RWPE1 (cell line): ENCODE measurements at regions not wholly inside any gene's neighbourhood (a gene's known extent, or its start where the extent isn't known, plus 50 kb on each side); places are given as distances from the start of the nearest gene placed in this dataset.

Source experiments
- CTCF ChIA-PET: fragments of 350-600 bp; sonication (Branson Sonifier 250); formaldehyde crosslinking; extraction: SDS; loops from one replicate; lab custom pipeline; 2021; lab: Yijun Ruan, JAX
- POLR2A ChIA-PET: fragments of 400-600 bp; formaldehyde crosslinking; extraction: SDS; loops from one replicate; lab custom pipeline; 2020; ENCODE audit warnings: antibody characterized with exemption; ENCODE audit not compliant: low non-redundant PET; lab: Yijun Ruan, JAX
- DNase-seq: peaks from one replicate; pipeline ENCODE4 v3.0.0; 2012; ENCODE audit warnings: low spot score
- H3K27ac ChIP-seq: fragments of 450-650 bp; 2 replicates; pipeline ENCODE4 v1.5.1; 2017
- TF ChIP-seq, protein P1 (sequence below): fragments of 450-650 bp; conservative IDR thresholded peaks from 2 replicates; pipeline ENCODE4 v1.5.1; 2017; ENCODE audit warnings: low read depth, mild to moderate bottlenecking

DNA sequence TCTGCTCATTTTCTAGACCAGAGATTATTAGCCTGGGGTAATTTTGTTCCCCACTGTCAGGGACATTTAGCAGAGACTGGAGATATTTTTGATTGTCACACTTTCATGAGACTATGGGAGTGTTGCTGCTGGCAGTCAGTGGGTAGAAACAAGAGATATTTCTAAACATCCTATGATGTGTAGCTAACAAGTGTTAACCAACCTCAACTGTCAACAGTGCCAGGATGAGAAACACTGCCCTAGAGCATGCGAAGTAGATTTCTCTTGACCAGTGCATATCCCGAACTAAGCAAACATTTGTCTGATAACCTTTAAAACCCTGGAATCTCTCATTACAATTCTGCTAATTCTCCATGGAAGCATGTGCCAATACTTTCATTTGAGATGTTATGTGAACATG is 607.4 kb upstream of the TMPRSS15 start:
- DNase-seq: no peak
- no peak overlapping the region for H3K27ac ChIP-seq
- ChIA-PET POLR2A (no interaction called here), CTCF (no interaction called here)
- TF ChIP-seq, protein P1, sequence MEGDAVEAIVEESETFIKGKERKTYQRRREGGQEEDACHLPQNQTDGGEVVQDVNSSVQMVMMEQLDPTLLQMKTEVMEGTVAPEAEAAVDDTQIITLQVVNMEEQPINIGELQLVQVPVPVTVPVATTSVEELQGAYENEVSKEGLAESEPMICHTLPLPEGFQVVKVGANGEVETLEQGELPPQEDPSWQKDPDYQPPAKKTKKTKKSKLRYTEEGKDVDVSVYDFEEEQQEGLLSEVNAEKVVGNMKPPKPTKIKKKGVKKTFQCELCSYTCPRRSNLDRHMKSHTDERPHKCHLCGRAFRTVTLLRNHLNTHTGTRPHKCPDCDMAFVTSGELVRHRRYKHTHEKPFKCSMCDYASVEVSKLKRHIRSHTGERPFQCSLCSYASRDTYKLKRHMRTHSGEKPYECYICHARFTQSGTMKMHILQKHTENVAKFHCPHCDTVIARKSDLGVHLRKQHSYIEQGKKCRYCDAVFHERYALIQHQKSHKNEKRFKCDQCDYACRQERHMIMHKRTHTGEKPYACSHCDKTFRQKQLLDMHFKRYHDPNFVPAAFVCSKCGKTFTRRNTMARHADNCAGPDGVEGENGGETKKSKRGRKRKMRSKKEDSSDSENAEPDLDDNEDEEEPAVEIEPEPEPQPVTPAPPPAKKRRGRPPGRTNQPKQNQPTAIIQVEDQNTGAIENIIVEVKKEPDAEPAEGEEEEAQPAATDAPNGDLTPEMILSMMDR: no peak

DNA sequence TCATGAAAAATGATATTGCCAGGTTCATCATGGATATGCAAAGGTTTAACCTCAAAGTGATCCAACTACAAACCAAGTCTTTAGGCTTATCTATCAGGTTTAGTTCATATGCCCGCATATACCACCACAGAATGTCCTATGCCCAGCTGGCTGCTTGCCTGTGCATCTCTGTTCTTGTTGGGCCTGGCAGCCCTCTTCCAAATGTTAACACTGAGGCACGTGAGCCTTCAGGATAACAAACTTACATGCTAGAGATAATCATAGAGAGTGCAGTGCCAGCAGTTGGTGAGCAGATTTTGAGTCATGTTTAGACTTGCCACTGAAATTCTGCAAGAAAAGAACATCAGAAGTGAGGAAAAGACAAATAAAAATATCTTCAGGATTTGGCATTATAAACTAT is 607.9 kb upstream of the TMPRSS15 start:
- no peak overlapping the region for H3K27ac ChIP-seq
- TF ChIP-seq, protein P1: no peak
- POLR2A ChIA-PET: no interaction called here
- CTCF ChIA-PET: no interaction called here
- no peak for DNase-seq

DNA sequence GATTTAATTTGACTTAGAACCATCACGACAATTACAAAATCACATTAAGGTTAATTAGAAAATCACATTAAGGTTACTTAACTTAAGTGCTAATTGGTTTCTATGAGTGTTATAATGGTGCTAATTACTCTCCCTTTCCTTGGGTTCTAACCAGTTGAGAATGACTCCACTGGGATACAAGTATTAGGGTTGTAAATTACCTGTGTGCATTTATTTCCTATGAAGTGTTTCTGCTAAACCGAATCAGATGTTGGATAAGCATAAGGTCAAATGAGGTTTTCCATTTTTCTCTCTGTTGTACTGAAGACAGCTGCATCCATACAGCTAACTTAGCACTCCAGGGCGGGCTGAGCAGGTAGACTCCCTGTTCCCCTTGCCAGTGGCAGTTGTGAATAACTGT is 610.3 kb upstream of the TMPRSS15 start:
- POLR2A ChIA-PET: no interaction called here

DNA sequence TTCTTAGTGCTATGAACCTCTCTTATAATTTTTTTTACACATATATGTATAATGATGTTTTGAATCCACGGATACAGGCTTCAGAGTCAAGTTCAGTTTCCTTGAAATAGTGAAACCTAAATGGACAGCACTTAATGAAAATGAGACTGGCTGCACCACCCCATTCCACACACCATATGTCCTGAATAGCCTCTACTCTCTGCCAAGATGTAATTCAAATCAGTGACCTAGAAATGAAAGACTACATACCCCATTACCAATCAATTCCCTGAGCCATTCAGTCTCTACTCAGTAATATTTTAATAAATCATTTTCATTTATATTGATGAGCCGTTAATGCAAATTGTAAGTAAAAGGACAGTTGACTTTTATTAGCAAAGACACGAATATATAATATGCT is 614.9 kb upstream of the TMPRSS15 start:
- no peak overlapping the region for H3K27ac ChIP-seq
- ChIA-PET POLR2A (no interaction called here), CTCF (no interaction called here)
- DNase-seq: no peak
- TF ChIP-seq, protein P1: no peak

More for the DNA sequence above, 610.3 kb upstream of the TMPRSS15 start:
- no peak for DNase-seq
- CTCF ChIA-PET: no interaction called here
- TF ChIP-seq, protein P1: no peak
- H3K27ac ChIP-seq: no peak overlapping the region

DNA sequence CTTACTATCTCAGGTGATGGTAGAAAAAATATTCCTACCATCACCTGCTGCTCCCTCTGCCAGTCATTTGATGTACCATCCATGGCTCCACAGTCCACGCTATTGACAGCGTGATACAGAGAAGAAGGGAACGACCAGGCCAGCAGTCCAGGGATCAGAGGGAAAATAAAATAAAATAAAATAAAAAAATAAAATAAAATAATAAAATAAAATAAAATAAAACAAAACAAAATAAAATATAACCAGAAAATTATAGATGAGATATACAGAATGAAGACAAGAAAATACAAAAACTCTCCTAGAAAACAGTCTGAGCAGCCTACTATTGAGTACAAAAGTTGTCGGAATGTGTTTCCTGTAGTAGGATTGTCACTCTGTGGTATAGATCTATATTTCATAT is 619.4 kb upstream of the TMPRSS15 start:
- ChIA-PET POLR2A (no interaction called here), CTCF (no interaction called here)
- no peak for DNase-seq
- TF ChIP-seq, protein P1: no peak
- no peak overlapping the region for H3K27ac ChIP-seq

DNA sequence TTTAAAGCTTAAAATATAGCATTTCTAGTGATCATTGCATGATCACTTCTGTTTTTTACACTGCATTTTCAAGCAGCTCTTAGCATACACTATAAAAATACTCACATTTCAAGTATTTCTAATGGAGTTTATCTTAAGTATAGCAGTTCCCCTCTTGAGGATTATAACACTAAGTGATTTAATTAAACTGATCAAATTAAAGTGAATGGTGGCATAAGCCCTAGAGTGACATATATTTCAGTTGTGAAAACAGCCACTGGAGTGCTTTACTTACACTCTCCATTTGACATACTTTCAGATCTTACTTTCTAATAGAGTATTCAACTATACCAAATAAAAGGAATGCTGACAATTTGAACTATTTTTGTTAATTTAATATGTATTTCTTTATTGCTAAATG is 623.3 kb upstream of the TMPRSS15 start:
- H3K27ac ChIP-seq: no peak overlapping the region
- ChIA-PET CTCF (no interaction called here), POLR2A (no interaction called here)
- TF ChIP-seq, protein P1: no peak
- no peak for DNase-seq

DNA sequence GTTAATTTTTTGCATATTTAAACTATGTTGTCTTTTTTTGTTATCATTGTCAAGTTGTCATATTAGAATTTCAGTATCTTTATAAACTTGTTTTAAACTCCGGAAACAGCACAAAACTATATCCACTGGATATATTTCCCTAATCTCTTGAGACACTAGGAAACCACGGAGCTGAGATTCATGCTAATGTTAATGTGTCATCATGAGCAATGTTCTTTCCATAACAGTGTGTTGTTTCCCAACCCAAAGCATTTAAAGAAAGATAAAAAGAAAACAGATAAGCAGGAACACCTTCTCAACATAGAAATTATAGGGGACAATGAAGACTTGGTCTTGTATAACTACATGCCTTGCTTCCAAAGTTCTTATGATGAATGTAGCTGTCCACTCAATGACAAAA is 626.2 kb upstream of the TMPRSS15 start:
- H3K27ac ChIP-seq: no peak overlapping the region
- TF ChIP-seq, protein P1: no peak
- ChIA-PET POLR2A (no interaction called here), CTCF (interaction anchor here (0.6 kb wide), 1 partner anchor 306 kb away, joined by 3 read pairs; no protein-coding TSS in a partner anchor)
- no peak for DNase-seq
